ENCODE measurements at regions not wholly inside any gene's neighbourhood (a gene's known extent, or its start where the extent isn't known, plus 50 kb on each side); places are given as distances from the start of the nearest gene placed in this dataset.

GRCh38 chr2:48165070-48165753 lies 149.3 kb upstream of the FOXN2 start:
- TF ChIP-seq CTCF (IDR thresholded peaks at IDR 0.05 in 4 of 5, conservative IDR thresholded peaks at IDR 0.05 in 1 of 5) (no peak), POLR2A (IDR thresholded peaks at IDR 0.05) (no peak)
